ENCODE measurements at regions not wholly inside any gene's neighbourhood (a gene's known extent, or its start where the extent isn't known, plus 50 kb on each side); places are given as distances from the start of the nearest gene placed in this dataset.
A peak's percentile ranks its signal among the peaks of the same experiment; 100 is the strongest.

DNA sequence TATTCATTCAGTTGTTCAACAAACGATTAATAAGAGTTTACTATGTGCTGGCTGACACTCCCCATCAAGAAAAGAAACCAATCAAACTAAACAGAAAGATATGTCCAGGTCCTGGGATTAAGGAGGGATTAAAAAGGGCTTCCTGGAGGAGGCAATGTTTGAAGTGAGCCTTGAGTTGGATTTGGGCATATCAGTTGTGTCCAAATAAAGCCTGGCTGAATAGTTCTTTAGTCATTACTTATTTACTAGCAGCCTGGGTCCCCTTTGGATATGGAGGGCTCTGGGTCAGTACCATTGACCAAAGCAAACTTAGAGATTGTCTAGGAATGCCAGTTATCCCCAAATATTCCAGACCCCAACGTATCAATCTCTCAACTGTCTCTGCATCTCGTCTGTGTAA, 117.7 kb downstream of the COPRS start:
- WGBS (ENCODE audit: insufficient coverage, low coverage, missing lambda C conversion rate) = 0% methylated on average over 3 of the region's 3 CpGs
- no peaks in the 10 kb centered on the region for H3K4me1 ChIP-seq (replicated peaks in 1 of 2; ENCODE audit: control insufficient read depth in 2 of 2, insufficient read depth in 2 of 2, low read length in 2 of 2)
- H3K9me3 ChIP-seq (replicated peaks; ENCODE audit: control insufficient read depth, insufficient read depth, low read depth, low read length) = no peaks in the 10 kb centered on the region
- H4K20me1 ChIP-seq (replicated peaks; ENCODE audit: control insufficient read depth, insufficient read depth, low read length) = no peaks in the 10 kb centered on the region; the same call in 1 of the 2 replicates
- no peak overlapping the region for H3K27ac ChIP-seq (ENCODE audit: extremely low read depth, low read depth, low read length)
- H3K36me3 ChIP-seq (ENCODE audit: control insufficient read depth, insufficient read depth, low read length) = no peaks in the 10 kb centered on the region
- no TSS peak for BruUV-seq (replicated peaks)
- ATAC-seq (no peak), FAIRE-seq (no peak), DNase-seq (ENCODE audit: extremely low read depth in 1 of 4, low spot score in 3 of 4) (no peak)
- CTCF ChIA-PET (ENCODE audit: low intra/inter-chr PET ratio) = no interaction called here
- POLR2A ChIA-PET = interaction anchor here (0.6 kb wide), 1 partner anchor 66 kb away, joined by 3 read pairs; no protein-coding TSS in a partner anchor
- no peak overlapping the region for H2AFZ ChIP-seq (ENCODE audit: low read depth, low read length)
- intact Hi-C loops (cut with micrococcal nuclease) = no loop called here
- H3K9me1 ChIP-seq (ENCODE audit: control insufficient read depth, insufficient read depth, low read length) = no peaks in the 10 kb centered on the region
- no peak overlapping the region for H3K4me2 ChIP-seq (ENCODE audit: insufficient read depth, low read length)
- no peak overlapping the region for H3K4me3 ChIP-seq
- H3K79me2 ChIP-seq (ENCODE audit: control insufficient read depth, insufficient read depth, low read length) = no peaks in the 10 kb centered on the region
- peaks cover 15 to 31% of the 10 kb centered on the region in 2 experiments; a peak in 4 of 5 replicates for H3K27me3 ChIP-seq (ENCODE audit: control insufficient read depth in 2 of 2, insufficient read depth in 2 of 2, low read length in 2 of 2)
- H3K9ac ChIP-seq (ENCODE audit: insufficient read depth in 1 of 2, low read depth in 2 of 2, low read length in 2 of 2) = no peak overlapping the region
- in situ Hi-C loops (cut with MboI) = no loop called here
- TF ChIP-seq, protein P1, sequence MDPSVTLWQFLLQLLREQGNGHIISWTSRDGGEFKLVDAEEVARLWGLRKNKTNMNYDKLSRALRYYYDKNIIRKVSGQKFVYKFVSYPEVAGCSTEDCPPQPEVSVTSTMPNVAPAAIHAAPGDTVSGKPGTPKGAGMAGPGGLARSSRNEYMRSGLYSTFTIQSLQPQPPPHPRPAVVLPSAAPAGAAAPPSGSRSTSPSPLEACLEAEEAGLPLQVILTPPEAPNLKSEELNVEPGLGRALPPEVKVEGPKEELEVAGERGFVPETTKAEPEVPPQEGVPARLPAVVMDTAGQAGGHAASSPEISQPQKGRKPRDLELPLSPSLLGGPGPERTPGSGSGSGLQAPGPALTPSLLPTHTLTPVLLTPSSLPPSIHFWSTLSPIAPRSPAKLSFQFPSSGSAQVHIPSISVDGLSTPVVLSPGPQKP (CRISPR knock-in tag; IDR thresholded peaks at IDR 0.05) = no peak
- TF ChIP-seq EZH2 (IDR thresholded peaks at IDR 0.05; ENCODE audit: borderline replicate concordance, low read depth, low read length) (no peak), ZFP36 (IDR thresholded peaks at IDR 0.05; ENCODE audit: low read depth, low read length, partially characterized antibody) (peak; percentile 67)

DNA sequence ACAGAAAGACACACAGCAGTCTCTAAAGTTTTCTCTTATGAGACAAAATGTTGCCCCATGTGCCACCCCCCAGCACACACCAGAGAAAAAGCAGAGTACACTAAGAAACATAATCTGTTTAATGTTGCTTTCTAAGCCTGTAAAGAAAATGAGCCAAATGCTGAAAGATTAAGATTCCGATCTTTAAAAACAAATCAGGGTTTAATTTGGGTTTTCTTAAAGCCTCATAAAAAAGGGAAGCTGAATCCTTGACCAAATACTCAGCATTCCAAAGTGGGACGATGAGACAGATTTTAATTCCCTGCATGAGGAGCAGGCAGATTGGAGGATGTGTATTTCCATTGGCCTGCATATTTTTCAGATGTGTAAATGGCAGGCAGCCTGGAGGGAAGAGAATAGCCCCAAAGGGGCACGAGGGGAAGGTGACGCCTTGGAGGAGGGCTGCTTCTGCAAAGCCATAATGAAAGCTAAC, 118.4 kb downstream of the COPRS start:
- no peaks in the 10 kb centered on the region for H3K9me1 ChIP-seq (ENCODE audit: control insufficient read depth, insufficient read depth, low read length)
- no peak overlapping the region for H3K9ac ChIP-seq (ENCODE audit: insufficient read depth in 1 of 2, low read depth in 2 of 2, low read length in 2 of 2)
- no peak overlapping the region for H3K4me2 ChIP-seq (ENCODE audit: insufficient read depth, low read length)
- no peak for FAIRE-seq
- ChIA-PET CTCF (ENCODE audit: low intra/inter-chr PET ratio) (no interaction called here), POLR2A (interaction anchor here (0.6 kb wide), 2 partner anchors 48 to 73 kb away, joined by 3 read pairs; no protein-coding TSS in a partner anchor)
- DNase-seq (ENCODE audit: extremely low read depth in 1 of 4, low spot score in 3 of 4) = no peak
- in situ Hi-C loops (cut with MboI) (no loop called here), intact Hi-C loops (cut with micrococcal nuclease) (no loop called here)
- no peaks in the 10 kb centered on the region for H3K79me2 ChIP-seq (ENCODE audit: control insufficient read depth, insufficient read depth, low read length)
- ATAC-seq = no peak
- H4K20me1 ChIP-seq (replicated peaks; ENCODE audit: control insufficient read depth, insufficient read depth, low read length) = no peaks in the 10 kb centered on the region; the same call in 1 of the 2 replicates
- 2% methylated on average over 4 of the region's 4 CpGs for WGBS (ENCODE audit: insufficient coverage, low coverage, missing lambda C conversion rate)
- no peak overlapping the region for H3K4me3 ChIP-seq
- no peak overlapping the region for H3K27ac ChIP-seq (ENCODE audit: extremely low read depth, low read depth, low read length)
- no peak overlapping the region for H2AFZ ChIP-seq (ENCODE audit: low read depth, low read length)
- no peaks in the 10 kb centered on the region for H3K4me1 ChIP-seq (replicated peaks in 1 of 2; ENCODE audit: control insufficient read depth in 2 of 2, insufficient read depth in 2 of 2, low read length in 2 of 2)
- BruUV-seq (replicated peaks) = no TSS peak
- H3K27me3 ChIP-seq (ENCODE audit: control insufficient read depth in 2 of 2, insufficient read depth in 2 of 2, low read length in 2 of 2) = peaks cover 15 to 25% of the 10 kb centered on the region in 2 experiments; a peak in 4 of 5 replicates
- H3K9me3 ChIP-seq (replicated peaks; ENCODE audit: control insufficient read depth, insufficient read depth, low read depth, low read length) = no peaks in the 10 kb centered on the region
- no peaks in the 10 kb centered on the region for H3K36me3 ChIP-seq (ENCODE audit: control insufficient read depth, insufficient read depth, low read length)
- TF ChIP-seq, protein P2, sequence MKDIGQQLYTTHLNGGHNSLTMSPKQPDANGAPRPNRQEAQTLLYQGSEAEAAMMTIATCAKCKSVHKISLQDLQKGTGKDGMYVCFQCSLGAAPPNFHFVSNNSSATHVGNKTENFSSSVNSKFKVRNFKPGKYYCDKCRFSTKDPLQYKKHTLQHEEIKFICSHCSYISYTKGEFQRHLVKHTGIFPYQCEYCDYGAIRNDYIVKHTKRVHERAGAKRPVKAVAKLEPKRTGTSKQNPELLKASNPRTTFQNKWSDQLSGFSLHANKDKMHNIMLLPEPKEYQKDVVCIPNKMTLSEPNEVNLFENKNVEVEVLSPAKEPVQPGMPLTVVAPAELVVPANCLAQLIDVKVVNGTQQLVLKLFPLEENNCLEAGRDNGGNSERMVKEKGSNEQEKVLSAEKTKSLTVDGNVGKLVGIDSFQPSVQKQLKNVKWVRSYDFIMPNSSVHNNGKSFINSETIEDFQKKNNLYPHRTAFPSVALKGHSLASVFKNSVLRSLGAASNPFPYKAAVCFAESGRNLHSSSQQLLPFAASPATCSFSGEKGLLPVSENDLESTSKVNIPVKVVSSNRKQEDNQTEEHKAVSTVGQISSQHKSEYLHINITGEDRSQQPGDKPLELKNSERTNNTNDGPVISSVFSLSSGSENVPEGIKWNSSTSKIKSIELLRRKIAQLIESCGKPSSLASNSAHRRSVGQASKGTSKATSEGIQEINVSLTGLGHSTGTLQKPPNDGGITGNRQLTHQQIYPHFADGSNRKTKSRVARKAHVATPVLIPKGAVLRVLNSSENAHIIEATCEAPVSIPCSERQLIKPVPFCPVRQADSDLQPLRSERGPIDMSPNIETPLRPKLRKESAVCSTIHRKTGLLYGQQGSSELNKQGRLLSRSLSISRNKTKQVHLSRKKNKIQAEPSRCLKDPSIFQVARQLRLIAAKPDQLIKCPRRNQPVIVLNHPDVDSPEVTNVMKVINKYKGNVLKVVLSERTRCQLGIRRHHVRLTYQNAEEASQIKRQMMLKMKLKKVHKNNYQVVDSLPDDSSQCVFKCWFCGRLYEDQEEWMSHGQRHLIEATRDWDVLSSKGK (CRISPR knock-in tag; IDR thresholded peaks at IDR 0.05) = no peak
- TF ChIP-seq OTX1 (CRISPR knock-in tag; IDR thresholded peaks at IDR 0.05) = no peak
- TF ChIP-seq HDGF (IDR thresholded peaks at IDR 0.05) = no peak
- no peak for TF ChIP-seq KAT7 (CRISPR knock-in tag; IDR thresholded peaks at IDR 0.05; ENCODE audit: borderline replicate concordance)
- no peak for TF ChIP-seq ZNF644 (tag; IDR thresholded peaks at IDR 0.05; ENCODE audit: low read depth)
- no peak for TF ChIP-seq ERF (CRISPR knock-in tag; IDR thresholded peaks at IDR 0.05)
- TF ChIP-seq STAT5B (CRISPR knock-in tag; IDR thresholded peaks at IDR 0.05) = no peak
- TF ChIP-seq HSF4 (CRISPR knock-in tag; IDR thresholded peaks at IDR 0.05; ENCODE audit: borderline replicate concordance) = no peak
- TF ChIP-seq POLR3G (IDR thresholded peaks at IDR 0.05; ENCODE audit: extremely low read depth, insufficient read length, insufficient replicate concordance) = no peak
- no peak for TF ChIP-seq SRSF3 (IDR thresholded peaks at IDR 0.05; ENCODE audit: insufficient read depth, low read length)
